ENCODE measurements at regions not wholly inside any gene's neighbourhood (a gene's known extent, or its start where the extent isn't known, plus 50 kb on each side); places are given as distances from the start of the nearest gene placed in this dataset.
"Not testable (repeated sequence)": the region's sequence is repeated elsewhere in the genome, so short reads cannot be mapped to it uniquely, and the experiment has no call there.

DNA sequence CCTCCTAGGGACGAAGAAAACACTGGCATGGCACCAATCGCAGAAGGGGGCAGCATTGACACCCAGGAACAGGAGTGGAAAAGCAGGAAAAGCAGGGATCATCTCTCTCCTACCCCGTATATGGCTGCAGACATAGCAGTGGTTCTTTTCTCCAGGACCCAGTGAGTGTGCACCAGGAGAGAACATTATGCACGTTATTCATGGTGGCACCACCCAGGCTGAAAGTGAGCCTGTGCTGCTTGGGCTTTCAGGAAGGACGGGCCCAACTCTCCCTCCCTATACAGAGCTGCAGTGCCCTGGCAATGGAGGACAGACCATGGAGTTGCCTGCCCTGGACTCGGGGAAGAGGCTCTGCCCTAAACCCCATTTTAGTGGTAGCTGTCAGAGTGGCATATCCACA lies 69.0 kb upstream of the FCGR1A start:
- not testable (repeated sequence) for TF ChIP-seq MYC (CRISPR knock-in tag; IDR thresholded peaks at IDR 0.05; ENCODE audit: borderline replicate concordance); ZNF562 (CRISPR knock-in tag; IDR thresholded peaks at IDR 0.05; ENCODE audit: borderline replicate concordance); JUN (CRISPR knock-in tag; IDR thresholded peaks at IDR 0.05); CTCF (CRISPR knock-in tag; IDR thresholded peaks at IDR 0.05); TCF7 (IDR thresholded peaks at IDR 0.05; ENCODE audit: low read depth); ZNF501 (CRISPR knock-in tag; IDR thresholded peaks at IDR 0.05); KDM5B (CRISPR knock-in tag; IDR thresholded peaks at IDR 0.05; ENCODE audit: borderline replicate concordance); MTA3 (CRISPR knock-in tag; IDR thresholded peaks at IDR 0.05); FOSL1 (CRISPR knock-in tag; IDR thresholded peaks at IDR 0.05; ENCODE audit: borderline replicate concordance); TARDBP (CRISPR knock-in tag; IDR thresholded peaks at IDR 0.05); RFX3 (CRISPR knock-in tag; IDR thresholded peaks at IDR 0.05)
- TF ChIP-seq, protein P1, sequence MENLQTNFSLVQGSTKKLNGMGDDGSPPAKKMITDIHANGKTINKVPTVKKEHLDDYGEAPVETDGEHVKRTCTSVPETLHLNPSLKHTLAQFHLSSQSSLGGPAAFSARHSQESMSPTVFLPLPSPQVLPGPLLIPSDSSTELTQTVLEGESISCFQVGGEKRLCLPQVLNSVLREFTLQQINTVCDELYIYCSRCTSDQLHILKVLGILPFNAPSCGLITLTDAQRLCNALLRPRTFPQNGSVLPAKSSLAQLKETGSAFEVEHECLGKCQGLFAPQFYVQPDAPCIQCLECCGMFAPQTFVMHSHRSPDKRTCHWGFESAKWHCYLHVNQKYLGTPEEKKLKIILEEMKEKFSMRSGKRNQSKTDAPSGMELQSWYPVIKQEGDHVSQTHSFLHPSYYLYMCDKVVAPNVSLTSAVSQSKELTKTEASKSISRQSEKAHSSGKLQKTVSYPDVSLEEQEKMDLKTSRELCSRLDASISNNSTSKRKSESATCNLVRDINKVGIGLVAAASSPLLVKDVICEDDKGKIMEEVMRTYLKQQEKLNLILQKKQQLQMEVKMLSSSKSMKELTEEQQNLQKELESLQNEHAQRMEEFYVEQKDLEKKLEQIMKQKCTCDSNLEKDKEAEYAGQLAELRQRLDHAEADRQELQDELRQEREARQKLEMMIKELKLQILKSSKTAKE (CRISPR knock-in tag; IDR thresholded peaks at IDR 0.05; ENCODE audit: borderline replicate concordance) = not testable (repeated sequence)
- TF ChIP-seq, protein P2, sequence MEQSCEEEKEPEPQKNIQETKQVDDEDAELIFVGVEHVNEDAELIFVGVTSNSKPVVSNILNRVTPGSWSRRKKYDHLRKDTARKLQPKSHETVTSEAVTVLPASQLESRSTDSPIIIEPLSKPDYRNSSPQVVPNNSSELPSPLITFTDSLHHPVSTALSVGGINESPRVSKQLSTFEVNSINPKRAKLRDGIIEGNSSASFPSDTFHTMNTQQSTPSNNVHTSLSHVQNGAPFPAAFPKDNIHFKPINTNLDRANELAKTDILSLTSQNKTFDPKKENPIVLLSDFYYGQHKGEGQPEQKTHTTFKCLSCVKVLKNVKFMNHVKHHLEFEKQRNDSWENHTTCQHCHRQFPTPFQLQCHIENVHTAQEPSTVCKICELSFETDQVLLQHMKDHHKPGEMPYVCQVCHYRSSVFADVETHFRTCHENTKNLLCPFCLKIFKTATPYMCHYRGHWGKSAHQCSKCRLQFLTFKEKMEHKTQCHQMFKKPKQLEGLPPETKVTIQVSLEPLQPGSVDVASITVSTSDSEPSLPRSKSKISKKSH (CRISPR knock-in tag; IDR thresholded peaks at IDR 0.05; ENCODE audit: borderline replicate concordance) = not testable (repeated sequence)
- TF ChIP-seq, protein P3, sequence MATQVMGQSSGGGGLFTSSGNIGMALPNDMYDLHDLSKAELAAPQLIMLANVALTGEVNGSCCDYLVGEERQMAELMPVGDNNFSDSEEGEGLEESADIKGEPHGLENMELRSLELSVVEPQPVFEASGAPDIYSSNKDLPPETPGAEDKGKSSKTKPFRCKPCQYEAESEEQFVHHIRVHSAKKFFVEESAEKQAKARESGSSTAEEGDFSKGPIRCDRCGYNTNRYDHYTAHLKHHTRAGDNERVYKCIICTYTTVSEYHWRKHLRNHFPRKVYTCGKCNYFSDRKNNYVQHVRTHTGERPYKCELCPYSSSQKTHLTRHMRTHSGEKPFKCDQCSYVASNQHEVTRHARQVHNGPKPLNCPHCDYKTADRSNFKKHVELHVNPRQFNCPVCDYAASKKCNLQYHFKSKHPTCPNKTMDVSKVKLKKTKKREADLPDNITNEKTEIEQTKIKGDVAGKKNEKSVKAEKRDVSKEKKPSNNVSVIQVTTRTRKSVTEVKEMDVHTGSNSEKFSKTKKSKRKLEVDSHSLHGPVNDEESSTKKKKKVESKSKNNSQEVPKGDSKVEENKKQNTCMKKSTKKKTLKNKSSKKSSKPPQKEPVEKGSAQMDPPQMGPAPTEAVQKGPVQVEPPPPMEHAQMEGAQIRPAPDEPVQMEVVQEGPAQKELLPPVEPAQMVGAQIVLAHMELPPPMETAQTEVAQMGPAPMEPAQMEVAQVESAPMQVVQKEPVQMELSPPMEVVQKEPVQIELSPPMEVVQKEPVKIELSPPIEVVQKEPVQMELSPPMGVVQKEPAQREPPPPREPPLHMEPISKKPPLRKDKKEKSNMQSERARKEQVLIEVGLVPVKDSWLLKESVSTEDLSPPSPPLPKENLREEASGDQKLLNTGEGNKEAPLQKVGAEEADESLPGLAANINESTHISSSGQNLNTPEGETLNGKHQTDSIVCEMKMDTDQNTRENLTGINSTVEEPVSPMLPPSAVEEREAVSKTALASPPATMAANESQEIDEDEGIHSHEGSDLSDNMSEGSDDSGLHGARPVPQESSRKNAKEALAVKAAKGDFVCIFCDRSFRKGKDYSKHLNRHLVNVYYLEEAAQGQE (IDR thresholded peaks at IDR 0.05; ENCODE audit: borderline replicate concordance in 1 of 2, low read depth in 1 of 2, low read length in 2 of 2) = not testable (repeated sequence)

Measured in HepG2 (cell line).